ENCODE measurements at regions not wholly inside any gene's neighbourhood (a gene's known extent, or its start where the extent isn't known, plus 50 kb on each side); places are given as distances from the start of the nearest gene placed in this dataset.

- peak; percentile 63 to 84 for DNase-seq
These were observed 175.3 kb downstream of the QDPR start for GRCh38 chr4:17336524-17336961.

GRCh38 chr4:17336069-17336468, 175.8 kb downstream of the QDPR start:
- DNase-seq = no peak

DNA sequence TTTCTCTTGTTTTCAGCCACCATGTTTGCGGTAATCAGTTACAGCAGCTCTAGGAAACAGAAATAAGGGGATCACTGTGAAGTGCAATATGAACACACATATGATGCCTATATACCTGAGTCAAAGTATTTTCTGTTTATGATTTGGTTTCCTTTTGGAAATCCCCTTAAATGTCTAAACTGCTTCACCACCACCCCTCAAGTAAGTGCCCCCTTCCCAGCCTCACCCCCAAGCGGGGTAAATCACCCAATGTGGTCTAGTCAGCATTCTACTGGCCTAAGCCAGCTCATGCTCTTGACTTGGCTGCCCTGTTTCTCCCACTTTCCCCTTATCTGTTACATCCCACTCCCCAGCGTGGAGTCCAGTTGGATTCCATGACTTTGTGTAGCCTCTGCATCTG, 176.5 kb downstream of the QDPR start:
- DNase-seq = peak in 1 of 2 donors; percentile 4

DNA sequence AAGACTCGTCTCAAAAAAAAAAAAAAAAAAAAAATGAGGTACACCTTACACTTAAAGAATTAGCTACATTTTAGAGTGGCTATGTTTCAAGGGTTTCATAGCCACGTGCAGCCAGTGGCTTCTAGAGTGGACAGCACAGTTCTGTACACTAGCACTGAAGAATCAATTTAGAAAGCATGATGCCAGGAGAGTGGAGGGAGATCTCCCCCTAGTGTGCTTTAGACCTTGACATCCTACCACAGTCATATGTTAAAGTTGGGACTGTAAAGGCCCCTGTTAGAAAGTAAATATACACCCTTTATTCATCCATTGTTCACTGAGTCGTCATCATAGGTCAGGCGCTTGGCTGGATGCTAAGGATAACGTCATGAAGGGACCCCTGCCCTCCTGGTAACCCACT, 179.4 kb downstream of the QDPR start:
- no peak for DNase-seq

GRCh38 chr4:17329046-17329445, 182.8 kb downstream of the QDPR start:
- DNase-seq = no peak

DNA sequence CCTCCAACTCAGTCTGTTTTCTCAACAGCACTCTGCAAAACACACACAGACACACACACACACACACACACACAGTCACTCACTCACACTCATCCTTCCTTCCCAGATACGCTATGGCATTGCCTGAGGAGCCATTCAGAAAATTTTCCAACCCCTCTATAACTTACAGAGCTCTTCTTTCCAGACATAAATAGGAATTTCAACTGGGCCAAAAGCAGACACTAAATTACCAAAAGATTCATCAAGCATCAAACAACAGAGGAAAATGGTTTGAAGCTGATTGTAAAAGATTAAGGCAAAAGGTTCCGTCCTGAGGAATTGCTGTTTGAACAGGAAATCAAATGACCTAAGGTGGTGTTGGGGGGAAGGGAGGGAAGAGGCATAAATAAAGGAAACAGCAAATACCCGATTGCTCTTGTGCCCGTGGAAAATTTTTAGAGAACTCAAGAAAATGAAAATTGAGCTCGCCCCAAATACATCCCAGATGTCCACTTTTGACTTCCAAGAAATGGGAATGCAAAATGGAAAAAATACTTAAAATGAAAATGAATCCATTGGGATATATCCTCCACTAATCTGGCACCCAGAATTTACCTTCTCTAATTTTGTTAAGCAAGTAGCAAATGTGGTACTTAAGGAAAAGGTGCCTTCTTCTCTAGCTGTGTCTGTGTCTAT, 183.6 kb downstream of the QDPR start:
- DNase-seq = no peak

- DNase-seq = no peak
These were observed 184.3 kb downstream of the QDPR start for GRCh38 chr4:17327591-17327990.

DNA sequence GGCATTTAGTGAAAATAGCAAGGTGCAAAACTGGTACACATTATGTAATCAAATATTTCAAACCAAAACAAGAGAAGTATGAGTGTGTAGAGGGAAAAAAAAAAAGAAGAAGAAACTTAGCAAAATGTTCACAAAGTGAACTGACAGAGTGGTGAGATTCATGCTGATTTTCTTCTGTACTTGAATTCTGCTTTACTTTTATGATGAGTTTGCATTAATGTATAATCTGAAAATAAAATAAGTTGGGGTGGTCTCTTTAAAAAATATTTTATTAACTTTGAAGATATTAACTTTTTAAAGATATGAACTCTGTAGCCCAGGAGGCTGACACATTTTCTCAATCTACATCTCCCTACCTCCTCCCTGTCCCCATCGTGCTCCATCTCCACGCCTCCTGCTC, 185.1 kb downstream of the QDPR start:
- no peak for DNase-seq

DNA sequence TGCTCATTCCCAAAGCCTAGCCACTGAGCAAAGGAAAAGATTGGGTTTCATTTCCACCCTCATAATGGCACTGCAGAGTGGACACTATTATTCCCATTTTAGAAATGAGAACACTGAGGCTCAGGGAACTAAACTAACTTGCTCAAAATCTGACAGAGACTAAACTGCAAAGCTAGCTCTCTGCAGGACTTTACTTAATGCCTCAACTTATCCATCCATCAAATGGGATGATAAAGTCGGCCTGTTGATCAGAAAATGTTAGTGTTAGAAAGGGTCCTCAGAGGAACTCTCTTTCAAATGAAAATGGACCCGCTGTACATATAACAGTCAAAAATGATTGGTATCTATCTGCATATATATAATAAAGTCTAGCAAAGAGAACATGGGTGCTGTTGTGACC, 186.8 kb downstream of the QDPR start:
- no peak for DNase-seq

- DNase-seq = peak; percentile 4 to 53
These were observed 187.5 kb downstream of the QDPR start for GRCh38 chr4:17324386-17324830.

- DNase-seq = no peak
These were observed 188.1 kb downstream of the QDPR start for GRCh38 chr4:17323554-17324385.

GRCh38 chr4:17322514-17322913, 189.4 kb downstream of the QDPR start:
- no peak for DNase-seq

GRCh38 chr4:17320046-17320445, 191.8 kb downstream of the QDPR start:
- DNase-seq = no peak

DNA sequence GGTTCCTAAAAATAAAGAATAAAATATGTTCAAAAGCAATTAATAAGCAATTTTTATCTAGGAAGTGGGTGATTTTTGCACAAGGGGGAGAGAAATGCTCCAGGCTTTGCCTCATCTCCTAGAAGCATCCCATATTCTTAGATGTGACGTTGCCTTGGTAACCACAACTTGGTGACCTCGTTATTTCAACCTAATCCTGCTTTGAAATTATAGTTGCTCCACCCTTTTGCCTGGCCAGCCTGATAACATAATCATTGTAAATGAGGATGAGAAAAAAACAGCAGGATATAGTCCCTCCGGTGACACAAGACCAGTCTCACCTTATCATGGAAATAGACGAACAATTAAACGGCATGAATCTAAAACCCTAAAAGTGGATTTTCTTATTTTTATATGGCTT, 194.4 kb downstream of the QDPR start:
- no peak for DNase-seq

DNA sequence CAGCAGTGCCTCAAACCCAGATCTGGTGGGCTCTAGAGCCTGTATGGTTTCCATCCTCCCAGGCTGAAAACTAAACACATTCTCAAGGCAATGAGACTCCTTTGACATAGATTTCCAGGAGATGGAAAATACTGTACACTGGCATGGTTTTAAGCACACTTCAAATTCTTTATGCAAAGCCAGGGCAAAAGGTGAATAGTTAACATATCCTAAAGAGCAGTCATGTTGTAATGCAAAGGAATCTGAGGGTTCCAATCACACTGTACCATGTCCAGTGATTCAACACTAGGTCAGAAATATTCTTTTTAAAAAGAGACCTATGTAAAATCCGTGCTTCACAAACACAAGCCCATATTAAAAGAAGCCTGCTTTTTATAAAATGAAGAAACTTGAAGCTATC, 195.3 kb downstream of the QDPR start:
- no peak for DNase-seq

GRCh38 chr4:17315459-17315858, 196.4 kb downstream of the QDPR start:
- DNase-seq = no peak

DNA sequence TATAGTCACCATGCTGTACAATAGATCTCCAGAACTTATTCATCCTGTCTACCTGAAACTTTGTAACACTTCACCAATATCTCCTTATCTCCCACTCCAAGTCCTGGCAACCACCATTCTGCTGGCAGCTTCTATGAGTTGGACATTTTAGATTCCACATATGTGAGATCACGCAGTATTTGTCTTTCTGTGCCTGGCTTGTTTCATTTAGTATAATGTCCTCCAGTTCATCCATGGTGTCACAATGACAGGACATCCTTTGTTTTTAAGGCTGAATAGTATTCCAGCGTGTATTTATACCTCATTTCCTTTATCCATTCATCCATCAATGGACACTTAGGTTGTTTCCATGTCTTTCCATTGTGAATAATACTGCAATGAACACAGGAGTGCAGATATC, 198.7 kb downstream of the QDPR start:
- no peak for DNase-seq

DNA sequence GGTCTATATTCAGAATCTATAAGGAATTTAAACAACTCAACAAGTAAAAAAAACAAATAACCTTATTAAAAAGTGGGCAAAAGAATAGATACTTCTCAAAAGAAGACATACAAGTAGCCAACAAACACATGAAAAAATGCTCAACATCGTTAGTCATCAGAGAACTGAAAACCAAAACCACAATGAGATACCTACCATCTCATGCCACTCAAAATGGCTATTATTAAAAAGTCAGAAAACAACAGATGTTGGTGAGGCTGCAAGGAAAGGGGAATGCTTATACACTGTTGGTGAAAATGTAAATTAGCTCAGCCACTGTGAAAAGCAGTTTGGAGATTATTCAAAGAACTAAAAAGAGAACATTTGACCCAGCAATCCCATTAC, 201.6 kb downstream of the QDPR start:
- no peak for DNase-seq

DNA sequence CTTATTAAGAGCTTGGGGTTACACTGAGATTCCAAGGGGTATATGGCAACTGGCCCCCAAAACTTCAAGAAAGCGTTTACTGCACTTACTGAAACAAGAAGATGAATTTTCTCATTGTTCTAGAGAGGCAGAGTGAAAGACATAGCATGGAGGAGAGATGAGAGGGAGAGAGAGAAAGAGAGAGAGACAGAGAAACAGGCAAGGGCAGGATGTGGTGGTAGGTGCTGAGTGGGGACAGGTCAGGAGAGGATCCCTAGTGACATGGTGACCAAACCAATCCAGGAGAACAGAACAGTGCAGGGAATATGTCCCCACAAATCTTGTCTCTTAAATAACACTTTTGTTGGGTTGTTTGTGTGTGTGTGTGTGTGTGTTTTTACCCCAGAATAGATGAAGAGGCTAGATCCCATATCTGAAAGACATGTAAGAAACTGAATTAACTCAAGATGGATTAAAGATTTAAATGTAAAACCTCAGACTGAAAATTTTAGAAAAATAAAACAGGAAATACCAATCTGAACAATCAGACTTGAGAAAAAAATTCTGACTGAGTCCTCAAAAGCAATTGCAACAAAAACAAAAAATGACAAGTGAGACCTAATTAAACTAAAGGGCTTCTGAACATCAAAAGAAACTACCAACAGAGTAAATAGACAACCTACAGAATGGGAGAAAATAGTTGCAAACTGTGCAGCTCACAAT, 202.2 kb downstream of the QDPR start:
- no peak for DNase-seq

DNA sequence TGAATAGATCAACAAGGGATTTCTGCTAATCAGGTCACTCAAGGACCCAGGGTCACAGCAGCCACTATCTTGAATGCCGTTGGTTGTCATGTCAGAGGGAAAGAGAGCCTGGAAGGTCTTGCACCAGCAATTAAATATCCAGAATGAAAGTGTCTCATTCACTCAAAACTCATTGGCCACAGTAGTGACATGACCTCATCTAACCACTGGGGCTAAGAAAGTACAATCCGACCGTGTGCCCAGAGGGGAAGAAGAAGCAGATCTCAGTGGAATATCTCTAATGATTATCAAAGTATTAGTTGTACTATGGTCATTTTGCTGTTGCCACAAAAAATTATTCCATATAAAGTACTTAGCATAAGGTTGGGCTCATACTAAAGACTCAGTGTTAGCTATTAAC, 210.0 kb downstream of the QDPR start:
- DNase-seq = no peak

DNA sequence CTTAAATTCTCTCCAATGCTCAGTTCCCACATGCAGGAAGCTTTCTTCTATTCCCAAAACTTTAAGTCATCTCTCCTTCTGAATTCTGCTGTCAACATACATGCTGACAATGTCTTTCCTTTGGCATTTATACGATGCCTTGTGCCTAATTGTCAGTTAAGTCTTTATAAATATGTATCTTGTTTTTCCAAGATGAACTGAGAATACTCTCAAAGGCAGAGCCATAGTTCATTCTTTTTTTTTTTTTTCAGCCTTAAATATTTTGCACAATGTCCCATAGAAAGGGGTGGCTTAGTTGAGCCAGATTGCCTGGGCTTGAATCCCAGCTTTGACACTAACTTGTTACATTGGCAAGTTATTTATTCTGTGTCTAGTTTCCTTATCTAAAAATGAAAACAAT, 210.6 kb downstream of the QDPR start:
- no peak for DNase-seq

- DNase-seq = no peak
These were observed 214.7 kb downstream of the QDPR start for GRCh38 chr4:17296921-17297890.

GRCh38 chr4:17293901-17294300, 218.0 kb downstream of the QDPR start:
- no peak for DNase-seq
